Uterus (tissue), 3 donors: ENCODE measurements at regions not wholly inside any gene's neighbourhood (a gene's known extent, or its start where the extent isn't known, plus 50 kb on each side); places are given as distances from the start of the nearest gene placed in this dataset.
"Not testable (repeated sequence)": the region's sequence is repeated elsewhere in the genome, so short reads cannot be mapped to it uniquely, and the experiment has no call there.

Source experiments
- DNase-seq, 2 donors: peaks; one replicate each; pipeline ENCODE4 v3.0.0-alpha.2; 2019 to 2020
- H3K27ac ChIP-seq, 2 donors: fragments of 200-600 bp; sonication (generic); 1 replicate in 1 of 2; 2 replicates in 1 of 2; pipeline ENCODE4 v1.5.1; 2016 to 2018
- H3K27me3 ChIP-seq, 2 donors: fragments of 200-600 bp; sonication (generic); one replicate each; pipeline ENCODE4 v1.5.1; 2018 to 2019; ENCODE audit warnings: control low read depth in 1 of 2
- H3K36me3 ChIP-seq, 2 donors: fragments of 200-600 bp; sonication (generic); one replicate each; pipeline ENCODE4 v1.5.1; 2019; ENCODE audit warnings: control low read depth in 1 of 2
- H3K4me1 ChIP-seq, 2 donors: fragments of 200-600 bp; sonication (generic); one replicate each; pipeline ENCODE4 v1.5.1; 2018 to 2019; ENCODE audit warnings: control low read depth in 1 of 2
- H3K4me3 ChIP-seq, 2 donors: fragments of 200-600 bp; sonication (generic); 1 replicate in 1 of 2; 2 replicates in 1 of 2; pipeline ENCODE4 v1.5.1; 2018 to 2019; ENCODE audit warnings: mild to moderate bottlenecking in 1 of 2
- H3K9me3 ChIP-seq, 2 donors: fragments of 200-600 bp; sonication (generic); one replicate each; pipeline ENCODE4 v1.5.1; 2019; ENCODE audit warnings: control low read depth in 1 of 2
- POLR2A ChIP-seq, 2 donors: fragments of 450-650 bp; IDR thresholded peaks; one replicate each; pipeline ENCODE4 v1.6.1; 2016; ENCODE audit warnings: antibody characterized with exemption in 2 of 2, mild to moderate bottlenecking in 1 of 2, moderate library complexity in 1 of 2
- intact Hi-C: fragments of 100-400 bp; cut with DNase I; formaldehyde crosslinking; loops from one replicate; pipeline ENCODE4 v1.15.1; 2023; ENCODE audit warnings: low total_unique reads
- TF ChIP-seq, protein P1 (sequence below), 4 experiments: fragments of 200-600 bp in 2 of 4; fragments of 450-650 bp in 2 of 4; sonication (generic) in 2 of 4; IDR thresholded peaks; one replicate each; pipeline ENCODE4 v1.5.1; 2016 to 2019; ENCODE audit warnings: antibody characterized with exemption in 4 of 4, mild to moderate bottlenecking in 2 of 4, moderate library complexity in 1 of 4
- donor health status: DM: yes; HTN: yes; CAD: no.

DNA sequence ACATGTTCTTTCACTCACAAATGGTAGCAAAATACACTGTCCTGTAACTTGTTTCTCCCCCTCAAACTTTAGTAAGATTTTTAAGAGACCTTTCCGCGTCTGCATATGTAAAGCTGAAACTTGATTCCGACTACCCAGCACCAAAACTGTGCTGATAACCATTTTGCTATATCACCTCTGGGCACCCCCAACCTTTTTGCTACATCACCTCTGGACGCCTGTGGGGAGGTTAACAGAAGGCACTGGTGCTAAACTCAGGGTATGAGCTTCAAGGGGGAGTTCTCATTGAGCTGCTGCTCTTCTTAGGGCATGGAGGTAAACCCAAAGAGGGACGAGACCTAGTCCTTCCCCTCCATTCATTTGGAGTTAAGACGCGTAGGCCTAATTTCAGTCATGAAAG, 67.6 kb upstream of the NFE2L3 start:
- Histone ChIP-seq H3K36me3 (no peaks in the 10 kb centered on the region), H3K4me3 (no peak overlapping the region), H3K27me3 (no peaks in the 10 kb centered on the region), H3K27ac (no peak overlapping the region), H3K9me3 (no peaks in the 10 kb centered on the region), H3K4me1 (no peaks in the 10 kb centered on the region)
- intact Hi-C loops = loop anchor here (10.0 kb wide), 1 partner anchor 270 kb away; no protein-coding TSS in a partner anchor
- no peak for DNase-seq
- TF ChIP-seq, protein P1, sequence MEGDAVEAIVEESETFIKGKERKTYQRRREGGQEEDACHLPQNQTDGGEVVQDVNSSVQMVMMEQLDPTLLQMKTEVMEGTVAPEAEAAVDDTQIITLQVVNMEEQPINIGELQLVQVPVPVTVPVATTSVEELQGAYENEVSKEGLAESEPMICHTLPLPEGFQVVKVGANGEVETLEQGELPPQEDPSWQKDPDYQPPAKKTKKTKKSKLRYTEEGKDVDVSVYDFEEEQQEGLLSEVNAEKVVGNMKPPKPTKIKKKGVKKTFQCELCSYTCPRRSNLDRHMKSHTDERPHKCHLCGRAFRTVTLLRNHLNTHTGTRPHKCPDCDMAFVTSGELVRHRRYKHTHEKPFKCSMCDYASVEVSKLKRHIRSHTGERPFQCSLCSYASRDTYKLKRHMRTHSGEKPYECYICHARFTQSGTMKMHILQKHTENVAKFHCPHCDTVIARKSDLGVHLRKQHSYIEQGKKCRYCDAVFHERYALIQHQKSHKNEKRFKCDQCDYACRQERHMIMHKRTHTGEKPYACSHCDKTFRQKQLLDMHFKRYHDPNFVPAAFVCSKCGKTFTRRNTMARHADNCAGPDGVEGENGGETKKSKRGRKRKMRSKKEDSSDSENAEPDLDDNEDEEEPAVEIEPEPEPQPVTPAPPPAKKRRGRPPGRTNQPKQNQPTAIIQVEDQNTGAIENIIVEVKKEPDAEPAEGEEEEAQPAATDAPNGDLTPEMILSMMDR (IDR thresholded peaks at IDR 0.05) = no peak
- no peak for TF ChIP-seq POLR2A (IDR thresholded peaks at IDR 0.05)

DNA sequence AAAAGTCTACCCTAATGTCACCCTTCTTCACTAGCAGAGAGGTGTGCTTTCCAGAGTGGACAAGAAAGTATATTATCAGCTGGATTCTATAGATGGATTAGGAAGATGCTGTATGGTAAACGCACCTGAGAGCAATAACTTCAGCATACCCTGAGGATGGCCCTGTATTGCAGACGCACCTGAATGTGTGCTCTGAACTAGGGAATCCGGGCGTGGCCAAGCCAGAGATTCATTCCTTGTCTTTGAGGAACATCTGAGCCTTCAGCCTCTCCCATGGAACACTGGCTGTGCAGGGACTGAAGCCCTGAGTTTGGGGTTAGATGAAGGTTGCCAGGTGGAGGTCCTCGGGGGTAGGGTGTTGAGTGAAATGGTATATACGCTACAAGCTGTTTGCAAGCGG, 66.2 kb upstream of the NFE2L3 start:
- Histone ChIP-seq H3K4me3 (no peak overlapping the region), H3K27ac (no peak overlapping the region), H3K27me3 (no peaks in the 10 kb centered on the region), H3K36me3 (no peaks in the 10 kb centered on the region), H3K9me3 (no peaks in the 10 kb centered on the region), H3K4me1 (no peaks in the 10 kb centered on the region)
- TF ChIP-seq, protein P1 (IDR thresholded peaks at IDR 0.05) = no peak
- no peak for TF ChIP-seq POLR2A (IDR thresholded peaks at IDR 0.05)
- intact Hi-C loops = loop anchor here (10.0 kb wide), 1 partner anchor 269 kb away; no protein-coding TSS in a partner anchor
- DNase-seq = no peak

DNA sequence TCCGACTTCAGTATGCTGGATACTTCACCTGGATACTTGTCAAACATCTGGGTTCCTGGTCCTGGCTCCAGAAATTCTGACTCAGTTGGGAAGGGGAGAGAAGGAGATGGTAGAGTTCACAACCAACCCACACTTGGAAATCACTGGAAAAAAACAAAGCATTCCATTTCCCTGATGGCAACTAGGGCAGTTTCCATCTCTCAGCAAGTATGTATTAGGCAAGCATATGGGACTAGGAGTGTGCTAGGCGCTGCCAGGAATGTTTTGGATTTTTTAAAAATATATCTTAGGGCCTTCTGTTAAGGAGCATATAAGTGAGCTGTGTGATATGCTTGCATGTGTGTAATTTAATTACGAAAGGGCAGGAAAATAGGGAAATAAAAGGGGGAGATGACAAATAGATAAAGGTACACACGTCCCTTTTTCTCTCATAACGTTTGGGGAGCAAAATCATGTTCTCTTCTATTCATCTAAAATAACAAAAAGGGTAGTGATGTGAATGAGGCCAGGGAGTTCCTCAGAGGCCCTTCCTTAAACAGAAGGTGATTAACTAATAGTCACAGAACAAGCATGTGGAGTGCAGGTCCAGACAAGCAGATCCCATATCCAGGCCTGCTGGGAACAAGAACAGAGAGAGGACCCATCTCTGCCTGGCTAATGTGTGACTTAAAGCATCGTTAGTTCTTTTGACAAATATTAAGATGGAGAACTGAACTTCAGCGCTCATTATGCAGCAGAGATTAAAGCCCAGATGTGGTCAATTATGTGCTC, 64.5 kb upstream of the NFE2L3 start:
- H3K4me1 ChIP-seq = no peaks in the 10 kb centered on the region
- no peak overlapping the region for H3K4me3 ChIP-seq
- intact Hi-C loops = loop anchor here (10.0 kb wide), 1 partner anchor 267 kb away; no protein-coding TSS in a partner anchor
- no peaks in the 10 kb centered on the region for H3K27me3 ChIP-seq
- H3K36me3 ChIP-seq = no peaks in the 10 kb centered on the region
- TF ChIP-seq, protein P1 (IDR thresholded peaks at IDR 0.05) = no peak
- TF ChIP-seq POLR2A (IDR thresholded peaks at IDR 0.05) = no peak
- DNase-seq = no peak
- no peak overlapping the region for H3K27ac ChIP-seq
- H3K9me3 ChIP-seq = no peaks in the 10 kb centered on the region

DNA sequence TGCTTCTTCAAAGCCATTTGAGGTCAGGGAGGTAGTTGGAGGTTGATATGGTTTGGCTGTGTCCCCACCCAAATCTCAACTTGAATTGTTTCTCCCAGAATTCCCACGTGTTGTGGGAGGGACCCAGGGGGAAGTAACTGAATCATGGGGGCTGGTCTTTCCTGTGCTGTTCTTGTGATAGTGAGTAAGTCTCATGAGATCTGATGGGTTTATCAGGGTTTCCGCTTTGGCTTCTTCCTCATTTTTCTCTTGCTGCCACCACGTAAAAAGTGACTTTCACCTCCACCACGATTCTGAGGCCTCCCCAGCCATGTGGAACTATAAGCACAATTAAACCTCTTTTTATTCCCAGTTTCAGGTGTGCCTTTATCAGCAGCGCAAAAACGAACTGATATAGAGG, 62.5 kb upstream of the NFE2L3 start:
- H3K27ac ChIP-seq, H3K9me3 ChIP-seq, H3K36me3 ChIP-seq, H3K27me3 ChIP-seq, DNase-seq, H3K4me3 ChIP-seq, H3K4me1 ChIP-seq: not testable (repeated sequence)
- intact Hi-C loops = loop anchor here (10.0 kb wide), 1 partner anchor 265 kb away; no protein-coding TSS in a partner anchor

DNA sequence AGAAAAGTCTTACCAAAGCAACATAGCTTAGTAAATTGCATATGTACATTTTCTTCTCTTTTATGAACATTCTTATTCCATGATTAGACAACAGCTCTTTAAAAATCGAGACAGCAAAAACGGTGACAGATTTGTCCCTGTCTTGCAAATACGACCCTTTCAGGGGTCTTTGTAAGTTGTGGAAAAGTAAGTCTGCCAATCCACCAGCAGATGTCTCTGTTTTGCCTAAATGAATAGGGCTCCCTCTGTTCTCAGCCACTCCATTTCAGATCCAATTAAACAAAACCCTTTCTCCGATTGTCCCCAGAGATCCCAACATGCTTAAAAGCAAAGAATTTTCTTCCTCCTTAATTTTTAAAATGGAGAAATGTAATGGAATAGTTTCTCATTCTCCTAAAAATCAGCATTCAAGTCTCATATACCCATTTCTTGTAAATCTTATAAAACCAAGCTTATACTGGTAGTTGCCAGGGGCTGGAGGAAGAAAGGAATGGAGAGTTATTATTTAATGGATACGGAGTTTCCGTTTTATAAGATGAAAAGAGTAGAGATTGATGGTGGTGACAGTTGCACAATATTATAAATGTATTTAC, 61.0 kb upstream of the NFE2L3 start:
- no peak overlapping the region for H3K27ac ChIP-seq

More for the DNA sequence above, 61.0 kb upstream of the NFE2L3 start:
- H3K27me3 ChIP-seq = no peaks in the 10 kb centered on the region
- no peaks in the 10 kb centered on the region for H3K36me3 ChIP-seq
- TF ChIP-seq POLR2A (IDR thresholded peaks at IDR 0.05) = no peak
- TF ChIP-seq, protein P1 (IDR thresholded peaks at IDR 0.05) = peak; percentile 47 to 70 (median 47)
- intact Hi-C loops = no loop called here
- no peaks in the 10 kb centered on the region for H3K4me1 ChIP-seq
- no peak overlapping the region for H3K4me3 ChIP-seq
- no peaks in the 10 kb centered on the region for H3K9me3 ChIP-seq
- DNase-seq = no peak
